LNCaP clone FGC (cell line): ENCODE measurements at regions not wholly inside any gene's neighbourhood (a gene's known extent, or its start where the extent isn't known, plus 50 kb on each side); places are given as distances from the start of the nearest gene placed in this dataset.
A peak's percentile ranks its signal among the peaks of the same experiment; 100 is the strongest.
"Not testable (repeated sequence)": the region's sequence is repeated elsewhere in the genome, so short reads cannot be mapped to it uniquely, and the experiment has no call there.

ENCODE experiments used
- DNase-seq: peaks from one replicate; pipeline ENCODE4 v3.0.0-alpha.2; 2011; ENCODE audit warnings: low read depth
- H3K4me3 ChIP-seq: 2 replicates; pipeline ENCODE4 v1.5.1; 2011; ENCODE audit warnings: mild to moderate bottlenecking, low read depth, low read length, control low read depth
- CTCF ChIP-seq: IDR thresholded peaks from 2 replicates; pipeline ENCODE4 v1.5.1; 2012; ENCODE audit warnings: mild to moderate bottlenecking; ENCODE audit not compliant: control insufficient read depth, insufficient read depth; ENCODE audit errors: extremely low read depth

GRCh38 chr1:119251751-119252150 is 111.3 kb upstream of the WARS2 start:
- TF ChIP-seq CTCF = no peak
- H3K4me3 ChIP-seq = no peak overlapping the region
- DNase-seq = no peak

- H3K4me3 ChIP-seq = no peak overlapping the region
- no peak for TF ChIP-seq CTCF
- peak; percentile 23 for DNase-seq
Observed at GRCh38 chr1:119253366-119253765, 112.9 kb upstream of the WARS2 start.

- H3K4me3 ChIP-seq = no peak overlapping the region
- no peak for TF ChIP-seq CTCF
- DNase-seq = no peak
Observed at GRCh38 chr1:119254067-119254720, 113.7 kb upstream of the WARS2 start.

- not testable (repeated sequence) for H3K4me3 ChIP-seq, DNase-seq
Observed at GRCh38 chr1:119256089-119256488, 112.5 kb upstream of the HAO2 start.

GRCh38 chr1:119260506-119260905 is 108.1 kb upstream of the HAO2 start:
- no peak for DNase-seq
- TF ChIP-seq CTCF = no peak
- H3K4me3 ChIP-seq = no peak overlapping the region

- no peak overlapping the region for H3K4me3 ChIP-seq
- DNase-seq = no peak
- no peak for TF ChIP-seq CTCF
Observed at GRCh38 chr1:119266386-119266785, 102.2 kb upstream of the HAO2 start.

- no peak for TF ChIP-seq CTCF
- DNase-seq = no peak
- no peak overlapping the region for H3K4me3 ChIP-seq
Observed at GRCh38 chr1:119266858-119267257, 101.7 kb upstream of the HAO2 start.

- not testable (repeated sequence) for H3K4me3 ChIP-seq, DNase-seq
Observed at GRCh38 chr1:119267288-119267687, 101.3 kb upstream of the HAO2 start.
